ENCODE measurements at regions not wholly inside any gene's neighbourhood (a gene's known extent, or its start where the extent isn't known, plus 50 kb on each side); places are given as distances from the start of the nearest gene placed in this dataset.
"Not testable (repeated sequence)": the region's sequence is repeated elsewhere in the genome, so short reads cannot be mapped to it uniquely, and the experiment has no call there.

- no peaks in the 10 kb centered on the region for H3K4me1 ChIP-seq (ENCODE audit: control insufficient read depth in 2 of 2, insufficient read depth in 2 of 2, low read length in 2 of 2)
- no peak overlapping the region for H3K4me3 ChIP-seq (ENCODE audit: low read length in 2 of 2)
- no peaks in the 10 kb centered on the region for H3K9me3 ChIP-seq (ENCODE audit: control insufficient read depth in 2 of 2, insufficient read depth in 1 of 2, low read length in 1 of 2)
- H3K27me3 ChIP-seq (ENCODE audit: control insufficient read depth in 2 of 2, insufficient read depth in 1 of 2, low read length in 1 of 2) = no peaks in the 10 kb centered on the region
- no peaks in the 10 kb centered on the region for H3K36me3 ChIP-seq (ENCODE audit: control insufficient read depth in 2 of 2, insufficient read depth in 2 of 2, low read length in 1 of 2)
- 95% methylated on average over 5 of the region's 5 CpGs for WGBS
- DNase-seq (ENCODE audit: low read depth in 6 of 9, low spot score in 9 of 9) = no peak
- no peak overlapping the region for H3K27ac ChIP-seq (ENCODE audit: low read depth in 1 of 2, low read length in 1 of 2)
These were observed 283.9 kb upstream of the PRICKLE1 start for GRCh38 chr12:42873401-42873800.

GRCh38 chr12:42871816-42872215, 282.3 kb upstream of the PRICKLE1 start:
- Histone ChIP-seq H3K36me3 (ENCODE audit: control insufficient read depth in 2 of 2, insufficient read depth in 2 of 2, low read length in 1 of 2) (no peaks in the 10 kb centered on the region), H3K27me3 (ENCODE audit: control insufficient read depth in 2 of 2, insufficient read depth in 1 of 2, low read length in 1 of 2) (no peaks in the 10 kb centered on the region), H3K27ac (ENCODE audit: low read depth in 1 of 2, low read length in 1 of 2) (no peak overlapping the region), H3K9me3 (ENCODE audit: control insufficient read depth in 2 of 2, insufficient read depth in 1 of 2, low read length in 1 of 2) (no peaks in the 10 kb centered on the region), H3K4me1 (ENCODE audit: control insufficient read depth in 2 of 2, insufficient read depth in 2 of 2, low read length in 2 of 2) (no peaks in the 10 kb centered on the region), H3K4me3 (ENCODE audit: low read length in 2 of 2) (no peak overlapping the region)
- WGBS = 86% methylated on average over 3 of the region's 3 CpGs
- no peak for DNase-seq (ENCODE audit: low read depth in 6 of 9, low spot score in 9 of 9)

- Histone ChIP-seq H3K9me3 (ENCODE audit: control insufficient read depth in 2 of 2, insufficient read depth in 1 of 2, low read length in 1 of 2) (no peaks in the 10 kb centered on the region), H3K4me1 (ENCODE audit: control insufficient read depth in 2 of 2, insufficient read depth in 2 of 2, low read length in 2 of 2) (no peaks in the 10 kb centered on the region), H3K27me3 (ENCODE audit: control insufficient read depth in 2 of 2, insufficient read depth in 1 of 2, low read length in 1 of 2) (no peaks in the 10 kb centered on the region), H3K36me3 (ENCODE audit: control insufficient read depth in 2 of 2, insufficient read depth in 2 of 2, low read length in 1 of 2) (no peaks in the 10 kb centered on the region), H3K27ac (ENCODE audit: low read depth in 1 of 2, low read length in 1 of 2) (no peak overlapping the region), H3K4me3 (ENCODE audit: low read length in 2 of 2) (no peak overlapping the region)
- WGBS = 50% methylated on average over 1 of the region's 1 CpG
- DNase-seq (ENCODE audit: low read depth in 6 of 9, low spot score in 9 of 9) = no peak
These were observed 278.7 kb upstream of the PRICKLE1 start for GRCh38 chr12:42868291-42868690.

- Histone ChIP-seq H3K27ac (ENCODE audit: low read depth in 1 of 2, low read length in 1 of 2) (no peak overlapping the region), H3K4me3 (ENCODE audit: low read length in 2 of 2) (no peak overlapping the region), H3K4me1 (ENCODE audit: control insufficient read depth in 2 of 2, insufficient read depth in 2 of 2, low read length in 2 of 2) (no peaks in the 10 kb centered on the region), H3K9me3 (ENCODE audit: control insufficient read depth in 2 of 2, insufficient read depth in 1 of 2, low read length in 1 of 2) (no peaks in the 10 kb centered on the region), H3K27me3 (ENCODE audit: control insufficient read depth in 2 of 2, insufficient read depth in 1 of 2, low read length in 1 of 2) (no peaks in the 10 kb centered on the region), H3K36me3 (ENCODE audit: control insufficient read depth in 2 of 2, insufficient read depth in 2 of 2, low read length in 1 of 2) (no peaks in the 10 kb centered on the region)
- 95% methylated on average over 3 of the region's 3 CpGs for WGBS
- no peak for DNase-seq (ENCODE audit: low read depth in 6 of 9, low spot score in 9 of 9)
These were observed 275.7 kb upstream of the PRICKLE1 start for GRCh38 chr12:42865282-42865681.

- Histone ChIP-seq H3K4me1 (ENCODE audit: control insufficient read depth in 2 of 2, insufficient read depth in 2 of 2, low read length in 2 of 2) (no peaks in the 10 kb centered on the region), H3K9me3 (ENCODE audit: control insufficient read depth in 2 of 2, insufficient read depth in 1 of 2, low read length in 1 of 2) (no peaks in the 10 kb centered on the region), H3K4me3 (ENCODE audit: low read length in 2 of 2) (no peak overlapping the region), H3K36me3 (ENCODE audit: control insufficient read depth in 2 of 2, insufficient read depth in 2 of 2, low read length in 1 of 2) (no peaks in the 10 kb centered on the region), H3K27me3 (ENCODE audit: control insufficient read depth in 2 of 2, insufficient read depth in 1 of 2, low read length in 1 of 2) (no peaks in the 10 kb centered on the region), H3K27ac (ENCODE audit: low read depth in 1 of 2, low read length in 1 of 2) (no peak overlapping the region)
- WGBS = 93% methylated on average over 2 of the region's 2 CpGs
- DNase-seq (ENCODE audit: low read depth in 6 of 9, low spot score in 9 of 9) = no peak
These were observed 272.5 kb upstream of the PRICKLE1 start for GRCh38 chr12:42862055-42862454.

- not testable (repeated sequence) for H3K4me3 ChIP-seq (ENCODE audit: low read length in 2 of 2); DNase-seq (ENCODE audit: low read depth in 6 of 9, low spot score in 9 of 9); H3K4me1 ChIP-seq (ENCODE audit: control insufficient read depth in 2 of 2, insufficient read depth in 2 of 2, low read length in 2 of 2); H3K27ac ChIP-seq (ENCODE audit: low read depth in 1 of 2, low read length in 1 of 2); H3K9me3 ChIP-seq (ENCODE audit: control insufficient read depth in 2 of 2, insufficient read depth in 1 of 2, low read length in 1 of 2); H3K27me3 ChIP-seq (ENCODE audit: control insufficient read depth in 2 of 2, insufficient read depth in 1 of 2, low read length in 1 of 2); H3K36me3 ChIP-seq (ENCODE audit: control insufficient read depth in 2 of 2, insufficient read depth in 2 of 2, low read length in 1 of 2)
These were observed 270.8 kb upstream of the PRICKLE1 start for GRCh38 chr12:42860331-42860730.

GRCh38 chr12:42859612-42860011, 270.1 kb upstream of the PRICKLE1 start:
- Histone ChIP-seq H3K27me3 (ENCODE audit: control insufficient read depth in 2 of 2, insufficient read depth in 1 of 2, low read length in 1 of 2) (no peaks in the 10 kb centered on the region), H3K27ac (ENCODE audit: low read depth in 1 of 2, low read length in 1 of 2) (no peak overlapping the region), H3K4me3 (ENCODE audit: low read length in 2 of 2) (no peak overlapping the region), H3K36me3 (ENCODE audit: control insufficient read depth in 2 of 2, insufficient read depth in 2 of 2, low read length in 1 of 2) (no peaks in the 10 kb centered on the region), H3K9me3 (ENCODE audit: control insufficient read depth in 2 of 2, insufficient read depth in 1 of 2, low read length in 1 of 2) (no peaks in the 10 kb centered on the region), H3K4me1 (ENCODE audit: control insufficient read depth in 2 of 2, insufficient read depth in 2 of 2, low read length in 2 of 2) (no peaks in the 10 kb centered on the region)
- WGBS = 92% methylated on average over 8 of the region's 8 CpGs
- DNase-seq (ENCODE audit: low read depth in 6 of 9, low spot score in 9 of 9) = no peak

- H3K4me1 ChIP-seq (ENCODE audit: control insufficient read depth in 2 of 2, insufficient read depth in 2 of 2, low read length in 2 of 2) = no peaks in the 10 kb centered on the region
- no peak overlapping the region for H3K27ac ChIP-seq (ENCODE audit: low read depth in 1 of 2, low read length in 1 of 2)
- no peaks in the 10 kb centered on the region for H3K9me3 ChIP-seq (ENCODE audit: control insufficient read depth in 2 of 2, insufficient read depth in 1 of 2, low read length in 1 of 2)
- no peaks in the 10 kb centered on the region for H3K27me3 ChIP-seq (ENCODE audit: control insufficient read depth in 2 of 2, insufficient read depth in 1 of 2, low read length in 1 of 2)
- H3K4me3 ChIP-seq (ENCODE audit: low read length in 2 of 2) = no peak overlapping the region
- no peaks in the 10 kb centered on the region for H3K36me3 ChIP-seq (ENCODE audit: control insufficient read depth in 2 of 2, insufficient read depth in 2 of 2, low read length in 1 of 2)
- DNase-seq (ENCODE audit: low read depth in 6 of 9, low spot score in 9 of 9) = no peak
These were observed 267.6 kb upstream of the PRICKLE1 start for GRCh38 chr12:42857106-42857505.

- no peaks in the 10 kb centered on the region for H3K36me3 ChIP-seq (ENCODE audit: control insufficient read depth in 2 of 2, insufficient read depth in 2 of 2, low read length in 1 of 2)
- WGBS = 89% methylated on average over 2 of the region's 2 CpGs
- no peaks in the 10 kb centered on the region for H3K9me3 ChIP-seq (ENCODE audit: control insufficient read depth in 2 of 2, insufficient read depth in 1 of 2, low read length in 1 of 2)
- H3K27me3 ChIP-seq (ENCODE audit: control insufficient read depth in 2 of 2, insufficient read depth in 1 of 2, low read length in 1 of 2) = no peaks in the 10 kb centered on the region
- H3K4me1 ChIP-seq (ENCODE audit: control insufficient read depth in 2 of 2, insufficient read depth in 2 of 2, low read length in 2 of 2) = no peaks in the 10 kb centered on the region
- no peak for DNase-seq (ENCODE audit: low read depth in 6 of 9, low spot score in 9 of 9)
- no peak overlapping the region for H3K4me3 ChIP-seq (ENCODE audit: low read length in 2 of 2)
- no peak overlapping the region for H3K27ac ChIP-seq (ENCODE audit: low read depth in 1 of 2, low read length in 1 of 2)
These were observed 265.9 kb upstream of the PRICKLE1 start for GRCh38 chr12:42855362-42855950.

- no peak overlapping the region for H3K4me3 ChIP-seq (ENCODE audit: low read length in 2 of 2)
- no peaks in the 10 kb centered on the region for H3K27me3 ChIP-seq (ENCODE audit: control insufficient read depth in 2 of 2, insufficient read depth in 1 of 2, low read length in 1 of 2)
- DNase-seq (ENCODE audit: low read depth in 6 of 9, low spot score in 9 of 9) = no peak
- H3K36me3 ChIP-seq (ENCODE audit: control insufficient read depth in 2 of 2, insufficient read depth in 2 of 2, low read length in 1 of 2) = no peaks in the 10 kb centered on the region
- H3K4me1 ChIP-seq (ENCODE audit: control insufficient read depth in 2 of 2, insufficient read depth in 2 of 2, low read length in 2 of 2) = no peaks in the 10 kb centered on the region
- H3K27ac ChIP-seq (ENCODE audit: low read depth in 1 of 2, low read length in 1 of 2) = no peak overlapping the region
- H3K9me3 ChIP-seq (ENCODE audit: control insufficient read depth in 2 of 2, insufficient read depth in 1 of 2, low read length in 1 of 2) = no peaks in the 10 kb centered on the region
These were observed 265.3 kb upstream of the PRICKLE1 start for GRCh38 chr12:42854826-42855225.

Measured in thymus (tissue), 11 donors.